Transverse colon (tissue), 4 donors: ENCODE measurements at regions not wholly inside any gene's neighbourhood (a gene's known extent, or its start where the extent isn't known, plus 50 kb on each side); places are given as distances from the start of the nearest gene placed in this dataset.

Source experiments
- CTCF ChIP-seq, 5 experiments: fragments of 200-600 bp in 3 of 5; fragments of 450-650 bp in 2 of 5; sonication (generic) in 3 of 5; IDR thresholded peaks; 1 replicate in 2 of 5; 2 replicates in 3 of 5; pipeline ENCODE4 v1.5.1; 2016 to 2017; ENCODE audit warnings: antibody characterized with exemption in 5 of 5, inconsistent platforms in 3 of 5, mild to moderate bottlenecking in 2 of 5, moderate library complexity in 1 of 5
- POLR2A ChIP-seq: fragments of 450-650 bp; IDR thresholded peaks from one replicate; pipeline ENCODE4 v1.6.1; 2016; ENCODE audit warnings: antibody characterized with exemption, mild to moderate bottlenecking, moderate library complexity
- POLR2AphosphoS5 ChIP-seq, 3 donors: sonication (generic); formaldehyde crosslinking; IDR thresholded peaks; one replicate each; pipeline ENCODE4 v1.6.1; 2016; ENCODE audit warnings: antibody characterized with exemption in 3 of 3

- TF ChIP-seq CTCF (IDR thresholded peaks at IDR 0.05) (no peak), POLR2AphosphoS5 (IDR thresholded peaks at IDR 0.05) (no peak), POLR2A (no peak)
Measured at GRCh38 chrY:15805985-15806384, 1281.7 kb downstream of the NLGN4Y start.
